GM10266 (cell line): ENCODE measurements at regions not wholly inside any gene's neighbourhood (a gene's known extent, or its start where the extent isn't known, plus 50 kb on each side); places are given as distances from the start of the nearest gene placed in this dataset.

Experiments used
- DNase-seq: peaks from one replicate; pipeline ENCODE4 v3.0.0; 2012; ENCODE audit errors: extremely low spot score
- TF ChIP-seq, protein P1 (sequence below): IDR thresholded peaks from 2 replicates; pipeline ENCODE4 v1.5.1; 2012; ENCODE audit warnings: mild to moderate bottlenecking, low read depth; ENCODE audit not compliant: control insufficient read depth, insufficient read depth; ENCODE audit errors: missing control alignments

- TF ChIP-seq, protein P1, sequence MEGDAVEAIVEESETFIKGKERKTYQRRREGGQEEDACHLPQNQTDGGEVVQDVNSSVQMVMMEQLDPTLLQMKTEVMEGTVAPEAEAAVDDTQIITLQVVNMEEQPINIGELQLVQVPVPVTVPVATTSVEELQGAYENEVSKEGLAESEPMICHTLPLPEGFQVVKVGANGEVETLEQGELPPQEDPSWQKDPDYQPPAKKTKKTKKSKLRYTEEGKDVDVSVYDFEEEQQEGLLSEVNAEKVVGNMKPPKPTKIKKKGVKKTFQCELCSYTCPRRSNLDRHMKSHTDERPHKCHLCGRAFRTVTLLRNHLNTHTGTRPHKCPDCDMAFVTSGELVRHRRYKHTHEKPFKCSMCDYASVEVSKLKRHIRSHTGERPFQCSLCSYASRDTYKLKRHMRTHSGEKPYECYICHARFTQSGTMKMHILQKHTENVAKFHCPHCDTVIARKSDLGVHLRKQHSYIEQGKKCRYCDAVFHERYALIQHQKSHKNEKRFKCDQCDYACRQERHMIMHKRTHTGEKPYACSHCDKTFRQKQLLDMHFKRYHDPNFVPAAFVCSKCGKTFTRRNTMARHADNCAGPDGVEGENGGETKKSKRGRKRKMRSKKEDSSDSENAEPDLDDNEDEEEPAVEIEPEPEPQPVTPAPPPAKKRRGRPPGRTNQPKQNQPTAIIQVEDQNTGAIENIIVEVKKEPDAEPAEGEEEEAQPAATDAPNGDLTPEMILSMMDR = no peak
- no peak for DNase-seq
Observed at GRCh38 chr10:131644289-131644688, 256.5 kb upstream of the PPP2R2D start.

DNA sequence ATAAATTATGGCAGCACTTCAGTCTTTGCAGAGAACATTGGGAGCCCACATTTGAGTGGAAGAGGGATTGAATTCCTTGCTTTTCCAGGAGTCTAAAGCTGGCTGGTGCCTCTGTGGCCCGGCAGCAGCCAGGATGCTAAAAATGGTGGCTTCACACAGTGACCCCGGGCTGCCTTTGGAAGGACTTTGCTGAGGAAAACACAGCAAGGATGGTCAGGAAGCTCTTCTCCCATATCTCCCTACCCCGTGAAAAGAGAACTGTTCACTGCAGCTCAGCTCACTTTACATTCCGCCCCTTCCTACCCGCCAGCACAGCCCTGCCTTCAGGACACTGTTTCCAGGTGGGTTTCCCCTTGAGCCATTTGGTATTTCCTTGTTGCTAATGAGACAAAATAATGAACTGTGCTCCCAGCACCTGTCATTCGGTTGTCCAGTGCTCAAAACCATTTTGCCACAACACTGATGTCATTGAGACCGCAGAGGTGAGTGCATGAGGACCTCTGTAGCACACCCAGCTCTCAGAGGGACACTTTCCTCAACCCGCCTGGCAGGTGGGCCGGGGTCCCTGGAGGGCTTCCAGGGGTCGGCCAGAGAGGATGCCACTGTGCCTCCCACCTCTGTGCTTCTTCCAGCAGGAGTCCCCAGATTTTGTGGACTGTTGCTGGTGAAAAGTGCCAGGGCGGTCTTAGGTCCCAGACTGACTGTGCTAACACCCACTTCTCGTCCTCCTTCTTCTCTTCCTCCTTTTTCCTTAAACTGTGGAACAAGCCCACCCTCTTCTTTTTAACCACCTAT, 255.7 kb upstream of the PPP2R2D start:
- no peak for DNase-seq
- TF ChIP-seq, protein P1 = no peak

- DNase-seq = no peak
- TF ChIP-seq, protein P1 = no peak
Observed at GRCh38 chr10:131645756-131646155, 255.1 kb upstream of the PPP2R2D start.

GRCh38 chr10:131646551-131647525, 254.0 kb upstream of the PPP2R2D start:
- no peak for DNase-seq
- TF ChIP-seq, protein P1 = no peak

DNA sequence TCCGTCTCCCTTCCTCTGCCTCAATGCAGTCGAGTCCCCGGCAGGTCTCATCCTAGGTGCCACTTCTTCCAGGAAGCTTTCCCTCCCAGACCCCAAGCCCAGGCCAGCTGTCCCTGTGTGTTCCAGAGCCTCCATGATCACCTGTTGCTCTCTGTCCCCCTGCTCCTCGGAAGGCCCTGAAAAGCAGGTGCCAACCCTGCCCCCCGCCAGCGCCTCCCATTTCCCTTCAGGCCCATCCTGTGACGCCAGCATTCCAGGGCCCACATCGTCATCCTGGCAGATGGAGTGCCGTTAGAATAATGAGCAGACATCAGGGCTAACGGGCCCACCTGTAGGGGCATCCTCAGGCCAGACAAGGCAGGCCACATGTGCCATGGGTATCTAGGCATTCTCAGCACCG, 253.0 kb upstream of the PPP2R2D start:
- no peak for DNase-seq
- TF ChIP-seq, protein P1 = no peak

GRCh38 chr10:131648386-131649020, 252.3 kb upstream of the PPP2R2D start:
- TF ChIP-seq, protein P1 = no peak
- DNase-seq = no peak
